GM19025 (cell line): ENCODE measurements at regions not wholly inside any gene's neighbourhood (a gene's known extent, or its start where the extent isn't known, plus 50 kb on each side); places are given as distances from the start of the nearest gene placed in this dataset.

Experiments used
- ATAC-seq: cut with Tn5 transposase; IDR thresholded peaks from one replicate; pipeline ENCODE4 v1.9.1; 2021; ENCODE audit warnings: mild to moderate bottlenecking, low read depth, moderate library complexity; ENCODE audit not compliant: unreplicated experiment

- no peak for ATAC-seq
Observed at GRCh38 chr4:123952530-123953274, 556.1 kb downstream of the SPRY1 start.

- no peak for ATAC-seq
Observed at GRCh38 chr4:123953566-123953965, 557.0 kb downstream of the SPRY1 start.

GRCh38 chr4:123954220-123954619 lies 557.6 kb downstream of the SPRY1 start:
- ATAC-seq: no peak

GRCh38 chr4:123955167-123955800 lies 558.7 kb downstream of the SPRY1 start:
- ATAC-seq: no peak

- ATAC-seq: no peak
Observed at GRCh38 chr4:123956204-123956603, 559.6 kb downstream of the SPRY1 start.

- no peak for ATAC-seq
Observed at GRCh38 chr4:123966990-123967769, 570.6 kb downstream of the SPRY1 start.

- no peak for ATAC-seq
Observed at GRCh38 chr4:123972031-123972430, 575.4 kb downstream of the SPRY1 start.

- no peak for ATAC-seq
Observed at GRCh38 chr4:123974386-123975149, 578.0 kb downstream of the SPRY1 start.

GRCh38 chr4:123976285-123976684 lies 579.7 kb downstream of the SPRY1 start:
- no peak for ATAC-seq

GRCh38 chr4:123976819-123977218 lies 580.2 kb downstream of the SPRY1 start:
- no peak for ATAC-seq

GRCh38 chr4:123977641-123978081 lies 581.1 kb downstream of the SPRY1 start:
- ATAC-seq: no peak

- ATAC-seq: no peak
Observed at GRCh38 chr4:123978637-123979036, 582.0 kb downstream of the SPRY1 start.

GRCh38 chr4:123980736-123981300 lies 584.2 kb downstream of the SPRY1 start:
- ATAC-seq: no peak

- no peak for ATAC-seq
Observed at GRCh38 chr4:123984886-123985285, 588.3 kb downstream of the SPRY1 start.

- ATAC-seq: no peak
Observed at GRCh38 chr4:123986268-123986798, 589.7 kb downstream of the SPRY1 start.

- ATAC-seq: no peak
Observed at GRCh38 chr4:123987408-123987807, 590.8 kb downstream of the SPRY1 start.

- ATAC-seq: no peak
Observed at GRCh38 chr4:123990310-123990870, 593.8 kb downstream of the SPRY1 start.

GRCh38 chr4:123994917-123995316 lies 598.3 kb downstream of the SPRY1 start:
- no peak for ATAC-seq

GRCh38 chr4:123995936-123996335 lies 599.3 kb downstream of the SPRY1 start:
- ATAC-seq: no peak
